ENCODE measurements at regions not wholly inside any gene's neighbourhood (a gene's known extent, or its start where the extent isn't known, plus 50 kb on each side); places are given as distances from the start of the nearest gene placed in this dataset.

GRCh38 chr1:213914392-213914791 lies 73.4 kb upstream of the PROX1 start:
- Histone ChIP-seq H3K9ac (ENCODE audit: low read length) (no peak overlapping the region), H3K4me1 (ENCODE audit: control insufficient read depth in 2 of 2, insufficient read depth in 2 of 2, low read length in 2 of 2) (no peaks in the 10 kb centered on the region), H3K27ac (ENCODE audit: low read length in 2 of 2) (no peak overlapping the region), H4K20me1 (ENCODE audit: control insufficient read depth, insufficient read depth, low read length, poor library complexity, severe bottlenecking) (no peaks in the 10 kb centered on the region), H2AFZ (ENCODE audit: insufficient read depth, low read depth, low read length, poor library complexity, severe bottlenecking) (no peak overlapping the region), H3K9me3 (ENCODE audit: control extremely low read depth in 1 of 3, control insufficient read depth in 2 of 3, insufficient read depth in 1 of 3, low read length in 2 of 3) (no peaks in the 10 kb centered on the region), H3K4me3 (ENCODE audit: control extremely low read depth in 1 of 5, extremely low read depth in 1 of 5, insufficient read depth in 1 of 5, low read depth in 2 of 5, low read length in 4 of 5) (no peak overlapping the region), H3K79me2 (ENCODE audit: control insufficient read depth, insufficient read depth, low read length) (no peaks in the 10 kb centered on the region), H3K36me3 (replicated peaks in 1 of 2; ENCODE audit: control extremely low read depth in 1 of 2, control insufficient read depth in 1 of 2, extremely low read depth in 1 of 2, insufficient read depth in 2 of 2, low read length in 1 of 2) (no peaks in the 10 kb centered on the region), H3K27me3 (replicated peaks in 1 of 4; ENCODE audit: control extremely low read depth in 1 of 4, control insufficient read depth in 3 of 4, insufficient read depth in 4 of 4, low read length in 3 of 4) (no peaks in the 10 kb centered on the region), H3K4me2 (replicated peaks; ENCODE audit: low read depth, low read length, poor library complexity, severe bottlenecking) (no peak overlapping the region)
- no peak overlapping the region for H3K27ac Mint-ChIP-seq
- no peak overlapping the region for H3K4me3 Mint-ChIP-seq
- TF ChIP-seq CTCF (IDR thresholded peaks at IDR 0.05) (no peak), EZH2 (IDR thresholded peaks at IDR 0.05; ENCODE audit: borderline replicate concordance, insufficient read depth, low read depth, low read length, poor library complexity, severe bottlenecking) (no peak)
- 76% methylated on average over 4 of the region's 6 CpGs for WGBS (ENCODE audit: insufficient coverage)
- ATAC-seq (ENCODE audit: low read depth) = no peak
- H3K9me3 Mint-ChIP-seq (ENCODE audit: insufficient read depth) = no peaks in the 10 kb centered on the region
- ChIA-PET POLR2A (no interaction called here), CTCF (no interaction called here)
- H3K4me1 Mint-ChIP-seq = no peaks in the 10 kb centered on the region
- intact Hi-C loops (cut with micrococcal nuclease) = no loop called here
- no peaks in the 10 kb centered on the region for H3K27me3 Mint-ChIP-seq
- DNase-seq = no peak

GRCh38 chr1:213921311-213921710 lies 66.5 kb upstream of the PROX1 start:
- Histone ChIP-seq H3K9me3 (ENCODE audit: control extremely low read depth in 1 of 3, control insufficient read depth in 2 of 3, insufficient read depth in 1 of 3, low read length in 2 of 3) (no peaks in the 10 kb centered on the region), H3K27me3 (replicated peaks in 1 of 4; ENCODE audit: control extremely low read depth in 1 of 4, control insufficient read depth in 3 of 4, insufficient read depth in 4 of 4, low read length in 3 of 4) (no peaks in the 10 kb centered on the region), H3K36me3 (replicated peaks in 1 of 2; ENCODE audit: control extremely low read depth in 1 of 2, control insufficient read depth in 1 of 2, extremely low read depth in 1 of 2, insufficient read depth in 2 of 2, low read length in 1 of 2) (no peaks in the 10 kb centered on the region), H4K20me1 (ENCODE audit: control insufficient read depth, insufficient read depth, low read length, poor library complexity, severe bottlenecking) (no peaks in the 10 kb centered on the region), H3K9ac (ENCODE audit: low read length) (no peak overlapping the region), H3K27ac (ENCODE audit: low read length in 2 of 2) (no peak overlapping the region), H3K4me2 (replicated peaks; ENCODE audit: low read depth, low read length, poor library complexity, severe bottlenecking) (no peak overlapping the region), H3K4me3 (ENCODE audit: control extremely low read depth in 1 of 5, extremely low read depth in 1 of 5, insufficient read depth in 1 of 5, low read depth in 2 of 5, low read length in 4 of 5) (no peak overlapping the region), H2AFZ (ENCODE audit: insufficient read depth, low read depth, low read length, poor library complexity, severe bottlenecking) (no peak overlapping the region), H3K79me2 (ENCODE audit: control insufficient read depth, insufficient read depth, low read length) (no peaks in the 10 kb centered on the region), H3K4me1 (ENCODE audit: control insufficient read depth in 2 of 2, insufficient read depth in 2 of 2, low read length in 2 of 2) (no peaks in the 10 kb centered on the region)
- Mint-ChIP-seq H3K27me3 (no peaks in the 10 kb centered on the region), H3K9me3 (ENCODE audit: insufficient read depth) (peaks cover 2% of the 10 kb centered on the region), H3K27ac (no peak overlapping the region), H3K4me3 (no peak overlapping the region), H3K4me1 (no peaks in the 10 kb centered on the region)
- CTCF ChIA-PET = no interaction called here
- TF ChIP-seq CTCF (IDR thresholded peaks at IDR 0.05) = no peak
- TF ChIP-seq EZH2 (IDR thresholded peaks at IDR 0.05; ENCODE audit: borderline replicate concordance, insufficient read depth, low read depth, low read length, poor library complexity, severe bottlenecking) = no peak
- intact Hi-C loops (cut with micrococcal nuclease) = no loop called here
- no peak for DNase-seq
- POLR2A ChIA-PET = no interaction called here
- no CpG with 5 or more reads among the region's 2 CpGs for WGBS (ENCODE audit: insufficient coverage)
- ATAC-seq (ENCODE audit: low read depth) = no peak

All from B cell (primary cell).